ENCODE measurements at regions not wholly inside any gene's neighbourhood (a gene's known extent, or its start where the extent isn't known, plus 50 kb on each side); places are given as distances from the start of the nearest gene placed in this dataset.

DNA sequence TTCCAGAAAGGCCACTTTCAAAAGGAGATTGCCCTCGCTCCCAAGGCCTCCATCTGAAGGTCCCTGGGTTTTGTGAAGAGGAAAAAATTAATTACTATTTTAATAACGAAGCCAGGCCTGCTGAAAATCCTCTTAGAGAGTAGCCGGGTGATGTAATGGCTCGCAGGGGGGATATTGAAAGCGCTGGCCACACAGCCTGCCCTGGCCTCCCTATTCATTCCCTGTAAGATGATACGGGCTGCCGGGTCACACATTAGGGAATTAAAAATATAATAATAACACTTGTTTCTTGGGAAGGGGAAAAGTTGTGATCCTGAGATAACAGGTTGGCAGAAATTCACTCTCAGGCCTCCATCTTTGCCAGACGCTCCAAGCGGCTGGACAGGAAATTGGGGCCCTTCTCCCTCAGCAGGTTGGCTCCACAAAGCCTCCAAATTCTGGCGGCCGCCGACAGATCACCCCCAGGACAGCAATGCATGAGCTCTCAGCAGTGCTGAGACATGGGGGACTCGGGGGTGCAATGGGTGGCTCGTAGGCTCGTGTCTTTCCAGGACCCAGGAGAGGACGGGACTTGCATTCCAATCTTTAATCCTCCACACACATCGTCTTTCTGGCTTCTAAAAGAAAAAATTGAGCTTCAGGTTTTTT is 299.9 kb upstream of the SALL3 start:
- DNase-seq (ENCODE audit: low read depth), result no peak

- no peak for DNase-seq (ENCODE audit: low read depth)
Measured at GRCh38 chr18:78681396-78681795, 298.2 kb upstream of the SALL3 start.

DNA sequence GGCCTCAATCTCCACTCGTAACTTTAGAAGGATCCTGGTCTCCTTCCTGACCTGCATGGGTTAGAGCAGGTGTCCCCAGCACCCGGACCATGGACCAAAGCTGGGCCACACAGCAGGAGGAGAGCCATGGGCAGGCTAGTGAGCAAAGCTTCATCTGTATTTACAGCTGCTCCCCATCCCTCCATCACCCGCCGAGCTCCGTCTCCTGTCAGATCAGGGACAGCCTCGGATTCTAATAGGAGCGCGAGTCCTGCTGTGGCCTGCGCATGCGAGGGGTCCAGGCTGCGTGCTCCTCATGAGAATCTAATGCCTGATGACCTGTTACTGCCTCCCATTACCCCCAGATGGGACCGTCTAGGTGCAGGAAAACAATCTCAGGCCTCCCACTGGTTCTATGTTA is 297.7 kb upstream of the SALL3 start:
- no peak for DNase-seq (ENCODE audit: low read depth)

DNA sequence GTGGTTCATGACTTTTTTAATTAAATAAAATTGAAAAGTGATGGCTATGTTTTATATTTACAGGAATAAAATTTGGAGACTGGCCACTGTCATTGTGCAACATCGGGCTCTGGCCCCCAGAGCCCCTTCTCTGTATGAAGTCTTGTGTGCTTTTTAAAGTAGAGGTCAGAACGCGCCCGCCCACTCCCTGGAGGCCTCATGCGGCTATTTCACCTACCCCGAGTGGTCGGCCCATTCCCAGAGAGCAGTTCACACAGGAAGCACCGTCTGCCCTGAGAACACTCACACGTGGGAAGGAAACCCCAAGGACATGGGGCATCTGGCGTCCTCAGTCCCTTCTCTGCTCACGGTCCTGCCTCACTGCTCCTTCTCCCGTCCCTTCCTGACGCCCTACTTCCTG is 296.9 kb upstream of the SALL3 start:
- DNase-seq (ENCODE audit: low read depth), result no peak

GRCh38 chr18:78683191-78684010 is 296.2 kb upstream of the SALL3 start:
- no peak for DNase-seq (ENCODE audit: low read depth)

DNA sequence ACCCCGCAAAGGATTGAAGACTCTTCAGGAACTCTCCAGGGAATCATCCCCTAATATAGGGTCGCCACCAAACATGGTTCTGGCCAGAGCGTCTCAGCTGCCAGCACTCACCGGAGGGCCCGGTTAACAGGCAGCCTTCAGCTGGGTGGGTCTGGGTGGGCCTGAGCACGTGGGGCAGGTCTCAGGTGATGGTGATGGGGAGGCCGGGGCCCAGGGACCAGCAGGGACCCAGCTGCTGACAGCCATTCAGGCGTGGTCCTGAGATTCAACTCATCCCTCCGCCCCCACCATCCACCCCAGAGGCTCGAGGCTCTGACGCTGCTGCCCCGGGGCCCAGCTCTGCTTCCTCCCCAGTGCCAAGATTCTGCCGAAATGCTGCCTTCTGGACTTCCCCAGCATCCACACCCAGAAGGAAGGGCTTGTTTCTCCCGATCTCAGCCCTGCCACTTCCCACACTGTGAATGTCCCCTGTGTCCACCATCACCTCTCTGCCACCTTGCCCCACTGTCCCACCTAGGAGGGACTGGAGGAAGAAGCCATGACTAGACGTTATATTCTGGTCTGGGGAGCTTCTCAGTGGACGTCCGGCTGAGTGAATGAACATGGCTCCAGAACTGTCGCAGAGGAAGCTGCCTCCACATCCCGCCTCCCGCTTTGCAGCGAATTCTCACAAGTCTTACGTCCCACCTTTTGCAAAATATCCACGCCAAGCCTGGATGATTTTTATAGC is 294.2 kb upstream of the SALL3 start:
- DNase-seq (ENCODE audit: low read depth), result no peak

GRCh38 chr18:78685980-78686530 is 293.6 kb upstream of the SALL3 start:
- DNase-seq (ENCODE audit: low read depth), result no peak

- no peak for DNase-seq (ENCODE audit: low read depth)
Measured at GRCh38 chr18:78686976-78687685, 292.5 kb upstream of the SALL3 start.

GRCh38 chr18:78687736-78688135 is 291.9 kb upstream of the SALL3 start:
- DNase-seq (ENCODE audit: low read depth), result no peak

GRCh38 chr18:78688249-78688648 is 291.4 kb upstream of the SALL3 start:
- DNase-seq (ENCODE audit: low read depth), result no peak

DNA sequence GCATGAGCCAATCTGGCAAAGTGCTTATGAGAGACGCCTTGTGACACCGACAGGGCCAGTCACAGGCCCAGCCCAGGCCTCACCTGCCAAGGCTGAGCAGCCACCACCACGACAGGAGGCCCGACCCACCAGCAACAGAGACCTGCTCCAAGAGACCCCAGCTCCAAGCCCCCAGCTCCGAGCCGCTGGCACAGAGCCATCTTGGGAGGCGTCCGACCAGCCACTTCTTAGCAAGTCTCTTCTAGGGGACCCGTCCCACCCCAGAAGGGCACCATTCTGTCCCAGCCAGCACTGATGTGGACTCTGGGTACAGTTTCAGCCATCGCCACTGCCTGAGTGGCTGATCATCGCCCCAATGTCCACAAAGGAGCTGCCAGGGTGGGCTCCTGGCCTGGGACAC is 290.7 kb upstream of the SALL3 start:
- no peak for DNase-seq (ENCODE audit: low read depth)

GRCh38 chr18:78689606-78690005 is 290.0 kb upstream of the SALL3 start:
- no peak for DNase-seq (ENCODE audit: low read depth)

DNA sequence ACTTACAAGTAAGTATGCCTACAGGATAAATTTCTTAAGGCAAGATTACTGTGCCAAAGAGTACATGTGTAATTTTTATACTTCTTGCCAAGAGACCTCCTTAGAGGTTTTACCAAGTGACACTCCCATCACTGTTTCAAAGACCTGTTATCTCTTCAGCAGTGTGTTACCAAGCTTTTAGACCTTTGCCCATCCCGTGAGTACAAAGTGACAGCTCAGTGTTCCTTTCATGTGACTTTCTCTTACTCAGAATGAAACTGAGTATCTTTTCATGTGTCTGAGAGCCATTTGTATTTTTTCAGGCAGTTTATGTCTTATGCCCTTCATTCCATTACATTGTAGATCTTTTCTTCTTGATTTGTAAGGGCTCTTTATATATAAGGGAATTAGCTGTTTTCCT is 287.5 kb upstream of the SALL3 start:
- DNase-seq (ENCODE audit: low read depth), result no peak

DNA sequence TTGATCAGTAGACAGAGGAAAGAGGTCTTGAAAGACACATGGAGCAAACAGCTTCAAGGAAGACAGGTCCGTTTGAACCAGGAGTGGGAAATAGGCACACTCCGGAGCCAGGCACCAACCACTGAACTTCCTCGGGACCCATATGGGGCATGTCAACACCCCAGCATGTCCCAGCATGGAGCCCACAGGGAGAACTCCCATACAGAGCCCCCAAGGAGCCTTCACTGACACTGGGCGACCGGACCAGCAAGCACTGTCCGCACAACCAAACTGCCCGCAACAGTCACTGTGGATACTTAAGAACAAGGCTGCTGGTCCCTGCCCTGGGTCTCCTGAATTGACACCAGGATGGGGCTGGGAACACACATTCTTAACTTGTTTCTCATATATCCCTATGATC is 286.2 kb upstream of the SALL3 start:
- DNase-seq (ENCODE audit: low read depth), result no peak

GRCh38 chr18:78696698-78697435 is 282.8 kb upstream of the SALL3 start:
- no peak for DNase-seq (ENCODE audit: low read depth)

DNA sequence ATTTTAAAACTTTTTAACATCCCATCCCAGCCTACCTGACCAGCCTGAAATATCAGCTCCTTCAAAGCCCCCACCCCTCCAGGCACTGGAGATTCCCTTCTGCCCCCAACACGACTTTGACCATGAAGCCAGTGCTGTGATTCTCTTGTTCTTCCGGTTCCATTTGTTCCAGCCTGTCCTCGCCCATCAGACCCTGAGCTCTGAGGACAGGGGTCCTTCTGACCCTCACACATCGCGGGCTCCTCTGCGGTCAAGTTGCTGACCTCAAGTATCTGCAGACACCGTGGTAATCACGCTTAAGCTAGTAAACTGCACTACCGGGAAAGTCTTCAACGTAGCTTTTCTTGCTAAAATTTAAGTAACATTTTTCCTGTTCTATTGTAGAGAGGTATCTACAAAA is 282.2 kb upstream of the SALL3 start:
- DNase-seq (ENCODE audit: low read depth), result no peak

DNA sequence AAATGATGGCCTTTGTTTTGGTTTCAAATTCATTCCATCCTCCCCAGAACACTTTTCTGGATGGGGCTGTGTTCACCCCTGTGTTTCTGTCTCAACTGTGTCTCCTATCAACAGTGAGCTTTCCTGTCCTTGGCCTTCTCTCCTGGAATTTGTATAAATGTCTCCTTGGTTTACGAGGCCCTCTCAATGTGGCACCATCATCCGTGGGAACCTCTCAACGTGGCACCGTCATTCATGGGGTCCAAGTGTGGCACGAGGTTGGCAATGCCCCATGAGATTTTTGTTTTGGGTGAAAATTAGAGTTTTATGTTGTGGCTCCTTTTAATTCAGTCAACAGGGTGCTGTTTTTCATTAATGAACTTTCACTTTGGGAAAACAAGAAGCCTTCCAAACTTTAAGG is 280.7 kb upstream of the SALL3 start:
- DNase-seq (ENCODE audit: low read depth), result no peak

DNA sequence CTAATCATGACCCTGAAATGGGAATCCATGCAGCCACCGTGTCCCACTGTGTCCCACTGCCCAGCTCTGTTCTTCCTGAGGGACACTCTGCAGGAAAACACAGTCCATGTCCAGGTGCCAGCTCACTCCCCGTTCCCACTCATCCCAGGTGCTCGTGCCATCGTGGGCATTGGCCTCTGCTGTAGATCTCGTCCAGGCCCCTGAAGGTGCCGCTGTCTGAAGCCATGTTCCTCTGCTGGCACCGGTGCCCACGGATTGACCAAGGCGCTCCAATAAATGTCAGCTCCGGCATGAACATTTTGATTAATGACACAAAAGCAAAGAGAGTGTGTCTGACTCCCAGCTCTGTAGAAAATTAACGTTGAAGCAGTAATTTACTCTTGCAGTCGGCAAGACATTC is 280.1 kb upstream of the SALL3 start:
- DNase-seq (ENCODE audit: low read depth), result no peak

- DNase-seq (ENCODE audit: low read depth), result no peak
Measured at GRCh38 chr18:78701771-78702396, 277.7 kb upstream of the SALL3 start.

- DNase-seq (ENCODE audit: low read depth), result no peak
Measured at GRCh38 chr18:78703291-78703690, 276.3 kb upstream of the SALL3 start.

- no peak for DNase-seq (ENCODE audit: low read depth)
Measured at GRCh38 chr18:78704971-78705461, 274.6 kb upstream of the SALL3 start.
